Keratinocyte (primary cell): ENCODE measurements at regions not wholly inside any gene's neighbourhood (a gene's known extent, or its start where the extent isn't known, plus 50 kb on each side); places are given as distances from the start of the nearest gene placed in this dataset.

Source experiments
- DNase-seq: peaks from one replicate; pipeline ENCODE4 v3.0.0-alpha.2; 2011; ENCODE audit warnings: low read depth, missing footprints, low spot score
- FAIRE-seq: peaks from 2 replicates; lab custom pipeline; 2011; peaks lifted over from hg19 to GRCh38; lab: Jason Lieb, UNC
- H2AFZ ChIP-seq: 2 replicates; pipeline ENCODE4 v1.6.0; 2012; ENCODE audit warnings: low read length, control low read depth, inconsistent platforms; ENCODE audit not compliant: control insufficient read depth
- H3K27ac ChIP-seq: 2 replicates; pipeline ENCODE4 v1.5.1; 2011; ENCODE audit warnings: low read length; ENCODE audit not compliant: control insufficient read depth, insufficient read depth
- H3K27me3 ChIP-seq: 3 replicates; pipeline ENCODE4 v1.6.0; 2011; ENCODE audit warnings: low read length; ENCODE audit not compliant: control insufficient read depth, insufficient read depth; ENCODE audit errors: extremely low read depth
- H3K36me3 ChIP-seq, 2 experiments: 2 replicates in 1 of 2; 3 replicates in 1 of 2; pipeline ENCODE4 v1.5.1; 2011; ENCODE audit warnings: low read length in 2 of 2, mild to moderate bottlenecking in 1 of 2; ENCODE audit not compliant: control insufficient read depth in 2 of 2, insufficient read depth in 2 of 2; ENCODE audit errors: extremely low read depth in 1 of 2
- H3K4me1 ChIP-seq: 3 replicates; pipeline ENCODE4 v1.5.1; 2011; ENCODE audit warnings: low read length; ENCODE audit not compliant: control insufficient read depth, insufficient read depth; ENCODE audit errors: extremely low read depth
- H3K4me2 ChIP-seq: 3 replicates; pipeline ENCODE4 v1.6.0; 2011; ENCODE audit warnings: low read depth, low read length; ENCODE audit not compliant: control insufficient read depth, insufficient read depth; ENCODE audit errors: extremely low read depth
- H3K4me3 ChIP-seq, 3 experiments: fragments of 200-600 bp in 1 of 3; sonication (generic) in 1 of 3; 2 replicates in 2 of 3; 3 replicates in 1 of 3; pipeline ENCODE4 v1.5.1; 2011 to 2016; ENCODE audit warnings: low read length in 3 of 3, mild to moderate bottlenecking in 3 of 3, control low read depth in 2 of 3, inconsistent platforms in 1 of 3, low read depth in 1 of 3, mixed read lengths in 1 of 3, mixed run types in 1 of 3, moderate library complexity in 1 of 3; ENCODE audit not compliant: control insufficient read depth in 2 of 3, insufficient read depth in 2 of 3; ENCODE audit errors: extremely low read depth in 1 of 3
- H3K79me2 ChIP-seq: 2 replicates; pipeline ENCODE4 v1.6.0; 2012; ENCODE audit warnings: low read length; ENCODE audit not compliant: control insufficient read depth, insufficient read depth
- H3K9ac ChIP-seq: 3 replicates; pipeline ENCODE4 v1.6.0; 2011; ENCODE audit warnings: low read length; ENCODE audit not compliant: control insufficient read depth, insufficient read depth; ENCODE audit errors: extremely low read depth
- H3K9me1 ChIP-seq: 3 replicates; pipeline ENCODE4 v1.6.0; 2011; ENCODE audit warnings: low read length; ENCODE audit not compliant: control insufficient read depth, insufficient read depth; ENCODE audit errors: extremely low read depth
- H3K9me3 ChIP-seq: 2 replicates; pipeline ENCODE4 v1.5.1; 2012; ENCODE audit warnings: low read depth, low read length; ENCODE audit not compliant: control insufficient read depth
- H4K20me1 ChIP-seq: 3 replicates; pipeline ENCODE4 v1.6.0; 2011; ENCODE audit warnings: low read length; ENCODE audit not compliant: control insufficient read depth, insufficient read depth; ENCODE audit errors: extremely low read depth
- EZH2 ChIP-seq: IDR thresholded peaks from one replicate; pipeline ENCODE4 v1.6.1; 2012; ENCODE audit warnings: inconsistent platforms, mild to moderate bottlenecking, low read length, moderate library complexity
- dilution Hi-C: fragments of 300-500 bp; cut with MboI; formaldehyde crosslinking; loops from one replicate; pipeline ENCODE4 v1.7.0; 2020; ENCODE audit warnings: low sequenced_read_pairs; ENCODE audit not compliant: extremely low pct_ligation_motif_present
- TF ChIP-seq, protein P1 (sequence below), 3 experiments: IDR thresholded peaks in 1 of 3; conservative IDR thresholded peaks in 1 of 3; optimal IDR thresholded peaks in 1 of 3; 2 replicates in 2 of 3; 3 replicates in 1 of 3; pipeline versions ENCODE3 to v1.5.1; 2011; ENCODE audit warnings: low read length in 3 of 3, mild to moderate bottlenecking in 3 of 3, moderate library complexity in 2 of 3, control low read depth in 1 of 3, inconsistent platforms in 1 of 3; ENCODE audit not compliant: insufficient read depth in 2 of 3; ENCODE audit errors: extremely low read depth in 1 of 3

GRCh38 chr2:58709687-58710354 is 468.7 kb upstream of the FANCL start:
- no peaks in the 10 kb centered on the region for H3K27me3 ChIP-seq
- dilution Hi-C loops = no loop called here
- no peaks in the 10 kb centered on the region for H3K36me3 ChIP-seq
- H3K9ac ChIP-seq = no peak overlapping the region
- no peak overlapping the region for H3K4me2 ChIP-seq
- no peaks in the 10 kb centered on the region for H3K9me1 ChIP-seq
- H3K79me2 ChIP-seq = no peaks in the 10 kb centered on the region
- H2AFZ ChIP-seq = no peak overlapping the region
- TF ChIP-seq, protein P1, sequence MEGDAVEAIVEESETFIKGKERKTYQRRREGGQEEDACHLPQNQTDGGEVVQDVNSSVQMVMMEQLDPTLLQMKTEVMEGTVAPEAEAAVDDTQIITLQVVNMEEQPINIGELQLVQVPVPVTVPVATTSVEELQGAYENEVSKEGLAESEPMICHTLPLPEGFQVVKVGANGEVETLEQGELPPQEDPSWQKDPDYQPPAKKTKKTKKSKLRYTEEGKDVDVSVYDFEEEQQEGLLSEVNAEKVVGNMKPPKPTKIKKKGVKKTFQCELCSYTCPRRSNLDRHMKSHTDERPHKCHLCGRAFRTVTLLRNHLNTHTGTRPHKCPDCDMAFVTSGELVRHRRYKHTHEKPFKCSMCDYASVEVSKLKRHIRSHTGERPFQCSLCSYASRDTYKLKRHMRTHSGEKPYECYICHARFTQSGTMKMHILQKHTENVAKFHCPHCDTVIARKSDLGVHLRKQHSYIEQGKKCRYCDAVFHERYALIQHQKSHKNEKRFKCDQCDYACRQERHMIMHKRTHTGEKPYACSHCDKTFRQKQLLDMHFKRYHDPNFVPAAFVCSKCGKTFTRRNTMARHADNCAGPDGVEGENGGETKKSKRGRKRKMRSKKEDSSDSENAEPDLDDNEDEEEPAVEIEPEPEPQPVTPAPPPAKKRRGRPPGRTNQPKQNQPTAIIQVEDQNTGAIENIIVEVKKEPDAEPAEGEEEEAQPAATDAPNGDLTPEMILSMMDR (optimal IDR thresholded peaks at IDR 0.05 in 1 of 3, IDR thresholded peaks at IDR 0.05 in 1 of 3, conservative IDR thresholded peaks at IDR 0.05 in 1 of 3; ENCODE audit: extremely low read depth in 1 of 3, insufficient read depth in 2 of 3, low read length in 3 of 3) = no peak
- no peak for TF ChIP-seq EZH2
- no peak overlapping the region for H3K27ac ChIP-seq
- H3K4me1 ChIP-seq = no peaks in the 10 kb centered on the region
- H3K4me3 ChIP-seq = no peak overlapping the region
- no peaks in the 10 kb centered on the region for H4K20me1 ChIP-seq
- DNase-seq (no peak), FAIRE-seq (no peak)
- H3K9me3 ChIP-seq = no peaks in the 10 kb centered on the region

GRCh38 chr2:58709274-58709673 is 468.1 kb upstream of the FANCL start:
- FAIRE-seq = no peak
- no peak overlapping the region for H3K27ac ChIP-seq

More at GRCh38 chr2:58709274-58709673, 468.1 kb upstream of the FANCL start:
- Histone ChIP-seq H3K9me3 (no peaks in the 10 kb centered on the region), H3K9ac (no peak overlapping the region), H3K4me3 (no peak overlapping the region), H3K9me1 (no peaks in the 10 kb centered on the region), H3K4me1 (no peaks in the 10 kb centered on the region), H3K79me2 (no peaks in the 10 kb centered on the region), H3K4me2 (no peak overlapping the region), H2AFZ (no peak overlapping the region), H3K27me3 (no peaks in the 10 kb centered on the region), H4K20me1 (no peaks in the 10 kb centered on the region), H3K36me3 (no peaks in the 10 kb centered on the region)
- dilution Hi-C loops = no loop called here
- TF ChIP-seq EZH2 = no peak
- TF ChIP-seq, protein P1 (optimal IDR thresholded peaks at IDR 0.05 in 1 of 3, IDR thresholded peaks at IDR 0.05 in 1 of 3, conservative IDR thresholded peaks at IDR 0.05 in 1 of 3; ENCODE audit: extremely low read depth in 1 of 3, insufficient read depth in 2 of 3, low read length in 3 of 3) = no peak
- no peak for DNase-seq
